HG02763 (cell line): ENCODE measurements at regions not wholly inside any gene's neighbourhood (a gene's known extent, or its start where the extent isn't known, plus 50 kb on each side); places are given as distances from the start of the nearest gene placed in this dataset.
"Not testable (repeated sequence)": the region's sequence is repeated elsewhere in the genome, so short reads cannot be mapped to it uniquely, and the experiment has no call there.

Source experiments
- ATAC-seq: cut with Tn5 transposase; IDR thresholded peaks from one replicate; pipeline ENCODE4 v1.9.1; 2021; ENCODE audit warnings: mild to moderate bottlenecking, moderate library complexity; ENCODE audit not compliant: unreplicated experiment

GRCh38 chr3:176357891-176358290, 839.4 kb downstream of the TBL1XR1 start:
- ATAC-seq, result no peak

GRCh38 chr3:176354843-176355242, 842.4 kb downstream of the TBL1XR1 start:
- ATAC-seq, result no peak

GRCh38 chr3:176352716-176353334, 844.5 kb downstream of the TBL1XR1 start:
- no peak for ATAC-seq

- ATAC-seq, result no peak
These were observed 845.9 kb downstream of the TBL1XR1 start for GRCh38 chr3:176351408-176351807.

GRCh38 chr3:176349706-176350105, 847.6 kb downstream of the TBL1XR1 start:
- ATAC-seq, result no peak

- ATAC-seq, result no peak
These were observed 849.7 kb downstream of the TBL1XR1 start for GRCh38 chr3:176347424-176348146.

GRCh38 chr3:176341963-176342362, 855.3 kb downstream of the TBL1XR1 start:
- no peak for ATAC-seq

- no peak for ATAC-seq
These were observed 868.6 kb downstream of the TBL1XR1 start for GRCh38 chr3:176328666-176329065.

GRCh38 chr3:176328198-176328597, 869.1 kb downstream of the TBL1XR1 start:
- no peak for ATAC-seq

- ATAC-seq, result not testable (repeated sequence)
These were observed 870.3 kb downstream of the TBL1XR1 start for GRCh38 chr3:176326894-176327490.

GRCh38 chr3:176321532-176321931, 875.8 kb downstream of the TBL1XR1 start:
- not testable (repeated sequence) for ATAC-seq

- ATAC-seq, result no peak
These were observed 876.2 kb downstream of the TBL1XR1 start for GRCh38 chr3:176321099-176321498.

- no peak for ATAC-seq
These were observed 883.9 kb downstream of the TBL1XR1 start for GRCh38 chr3:176313426-176313825.

GRCh38 chr3:176310641-176311040, 886.6 kb downstream of the TBL1XR1 start:
- no peak for ATAC-seq

GRCh38 chr3:176302271-176302670, 895.0 kb downstream of the TBL1XR1 start:
- no peak for ATAC-seq

- no peak for ATAC-seq
These were observed 901.1 kb downstream of the TBL1XR1 start for GRCh38 chr3:176296066-176296597.

- no peak for ATAC-seq
These were observed 904.0 kb downstream of the TBL1XR1 start for GRCh38 chr3:176293276-176293675.

GRCh38 chr3:176286476-176287085, 910.7 kb downstream of the TBL1XR1 start:
- no peak for ATAC-seq

- ATAC-seq, result no peak
These were observed 921.7 kb downstream of the TBL1XR1 start for GRCh38 chr3:176275538-176275937.

- ATAC-seq, result no peak
These were observed 922.2 kb downstream of the TBL1XR1 start for GRCh38 chr3:176275113-176275512.

- no peak for ATAC-seq
These were observed 923.1 kb downstream of the TBL1XR1 start for GRCh38 chr3:176274161-176274560.
